H1 (cell line): ENCODE measurements at regions not wholly inside any gene's neighbourhood (a gene's known extent, or its start where the extent isn't known, plus 50 kb on each side); places are given as distances from the start of the nearest gene placed in this dataset.

Experiments
- CTCF ChIA-PET: fragments of 300-600 bp; sonication (Branson Sonifier 250); formaldehyde crosslinking; loops from one replicate; lab custom pipeline; 2021; ENCODE audit not compliant: partially characterized antibody; lab: Charles Lee
- POLR2A ChIA-PET: fragments of 300-600 bp; sonication (Branson Sonifier 250); formaldehyde crosslinking; loops from one replicate; lab custom pipeline; 2021; ENCODE audit warnings: inconsistent platforms; ENCODE audit not compliant: partially characterized antibody; lab: Charles Lee
- DNase-seq, 2 experiments: peaks; one replicate each; pipeline versions ENCODE4 v3.0.0 to v3.0.0-alpha.2; 2010 to 2022; ENCODE audit warnings: low spot score in 2 of 2, low read depth in 1 of 2, mixed read lengths in 1 of 2
- FAIRE-seq: peaks from 2 replicates; lab custom pipeline; 2011; peaks lifted over from hg19 to GRCh38; lab: Jason Lieb, UNC
- H2AFZ ChIP-seq: 2 replicates; pipeline ENCODE4 v1.8.1; 2012; ENCODE audit warnings: low read length, inconsistent platforms
- H2AK5ac ChIP-seq: 2 replicates; pipeline ENCODE4 v1.6.1; 2013; ENCODE audit warnings: low read depth, low read length
- H2BK120ac ChIP-seq: replicated peaks from 2 replicates; pipeline ENCODE3; 2013; ENCODE audit warnings: low read depth, low read length, inconsistent platforms
- H2BK12ac ChIP-seq: 2 replicates; pipeline ENCODE4 v1.6.1; 2013; ENCODE audit warnings: low read depth, low read length
- H2BK15ac ChIP-seq: 2 replicates; pipeline ENCODE4 v1.6.1; 2013; ENCODE audit warnings: low read length
- H2BK20ac ChIP-seq: 2 replicates; pipeline ENCODE4 v1.6.1; 2013; ENCODE audit warnings: low read length
- H2BK5ac ChIP-seq: 2 replicates; pipeline ENCODE4 v1.6.1; 2013; ENCODE audit warnings: low read depth, low read length
- H3K14ac ChIP-seq: 2 replicates; pipeline ENCODE4 v1.6.1; 2013; ENCODE audit warnings: inconsistent platforms; ENCODE audit not compliant: insufficient read length
- H3K18ac ChIP-seq: 2 replicates; pipeline ENCODE4 v1.6.1; 2013; ENCODE audit warnings: low read length; ENCODE audit errors: extremely low read depth
- H3K23ac ChIP-seq: 2 replicates; pipeline ENCODE4 v1.6.1; 2013; ENCODE audit warnings: inconsistent platforms; ENCODE audit not compliant: insufficient read length
- H3K23me2 ChIP-seq: 2 replicates; pipeline ENCODE4 v1.6.1; 2013; ENCODE audit warnings: low read depth, low read length
- H3K27ac ChIP-seq: 2 replicates; pipeline ENCODE4 v1.6.1; 2011; ENCODE audit warnings: low read depth, low read length, inconsistent platforms
- H3K27me3 ChIP-seq, 4 experiments: replicated peaks in 1 of 4; 1 replicate in 1 of 4; 2 replicates in 3 of 4; pipeline versions ENCODE4 v1.6.1 to v1.8.1; 2011 to 2013; ENCODE audit warnings: low read length in 3 of 4, mild to moderate bottlenecking in 3 of 4, inconsistent platforms in 2 of 4, mixed read lengths in 2 of 4, moderate library complexity in 1 of 4; ENCODE audit not compliant: control insufficient read depth in 3 of 4, insufficient read depth in 3 of 4; ENCODE audit errors: extremely low read depth in 1 of 4
- H3K36me3 ChIP-seq, 4 experiments: 2 replicates each; pipeline versions ENCODE4 v1.6.1 to v1.8.1; 2011 to 2013; ENCODE audit warnings: mild to moderate bottlenecking in 4 of 4, low read length in 3 of 4, moderate library complexity in 2 of 4, control low read depth in 1 of 4, inconsistent platforms in 1 of 4; ENCODE audit not compliant: insufficient read depth in 4 of 4, control insufficient read depth in 2 of 4
- H3K4ac ChIP-seq: replicated peaks from 2 replicates; pipeline ENCODE3; 2013; ENCODE audit warnings: low read length, low read depth, mixed read lengths, inconsistent platforms; ENCODE audit not compliant: insufficient read length
- H3K4me1 ChIP-seq, 4 experiments: replicated peaks in 1 of 4; 1 replicate in 1 of 4; 2 replicates in 3 of 4; pipeline versions ENCODE4 v1.6.1 to v1.8.1; 2011 to 2013; ENCODE audit warnings: low read length in 3 of 4, inconsistent platforms in 2 of 4, mixed read lengths in 1 of 4; ENCODE audit not compliant: insufficient read depth in 4 of 4, control insufficient read depth in 3 of 4
- H3K4me2 ChIP-seq, 2 experiments: 2 replicates each; pipeline versions ENCODE4 v1.6.1 to v1.8.1; 2011 to 2013; ENCODE audit warnings: low read depth in 2 of 2, low read length in 2 of 2, control low read depth in 1 of 2, inconsistent platforms in 1 of 2, mild to moderate bottlenecking in 1 of 2; ENCODE audit not compliant: insufficient read depth in 1 of 2
- H3K4me3 ChIP-seq, 4 experiments: fragments of 200-600, 300-600 bp in 1 of 4; sonication (generic), shearing (Covaris generic), sonication (Bioruptor Twin) in 1 of 4; 2 replicates each; pipeline versions ENCODE4 v1.5.1 to v1.8.1; 2011 to 2016; ENCODE audit warnings: low read length in 4 of 4, low read depth in 3 of 4, control low read depth in 2 of 4, inconsistent platforms in 2 of 4, mild to moderate bottlenecking in 2 of 4, mixed read lengths in 1 of 4, moderate library complexity in 1 of 4; ENCODE audit not compliant: insufficient read depth in 2 of 4; ENCODE audit errors: extremely low read depth in 1 of 4
- H3K56ac ChIP-seq: replicated peaks from 2 replicates; pipeline ENCODE3; 2013; ENCODE audit warnings: low read depth, mild to moderate bottlenecking, mixed read lengths, low read length, inconsistent platforms; ENCODE audit not compliant: insufficient read length
- H3K79me1 ChIP-seq: 2 replicates; pipeline ENCODE4 v1.6.1; 2013; ENCODE audit warnings: low read depth, low read length, control low read depth
- H3K79me2 ChIP-seq, 2 experiments: 2 replicates each; pipeline versions ENCODE4 v1.6.1 to v1.8.1; 2012 to 2013; ENCODE audit warnings: low read length in 2 of 2, mild to moderate bottlenecking in 2 of 2, inconsistent platforms in 1 of 2; ENCODE audit not compliant: insufficient read depth in 2 of 2, control insufficient read depth in 1 of 2
- H3K9ac ChIP-seq, 4 experiments: replicated peaks in 1 of 4; 1 replicate in 1 of 4; 2 replicates in 3 of 4; pipeline versions ENCODE4 v1.6.1 to v1.8.1; 2011 to 2013; ENCODE audit warnings: low read depth in 3 of 4, low read length in 3 of 4, control low read depth in 2 of 4, mild to moderate bottlenecking in 2 of 4, moderate library complexity in 2 of 4, inconsistent platforms in 1 of 4; ENCODE audit errors: extremely low read depth in 1 of 4
- H3K9me3 ChIP-seq, 2 experiments: 2 replicates each; pipeline versions ENCODE4 v1.6.1 to v1.8.1; 2012 to 2013; ENCODE audit warnings: mild to moderate bottlenecking in 2 of 2, moderate library complexity in 2 of 2, control low read depth in 1 of 2, inconsistent platforms in 1 of 2, low read depth in 1 of 2, low read length in 1 of 2, mixed read lengths in 1 of 2; ENCODE audit not compliant: insufficient read depth in 2 of 2
- H4K20me1 ChIP-seq, 2 experiments: replicated peaks in 1 of 2; 2 replicates each; pipeline versions ENCODE3 to v1.8.1; 2011 to 2013; ENCODE audit warnings: inconsistent platforms in 2 of 2, low read length in 2 of 2, mild to moderate bottlenecking in 1 of 2; ENCODE audit not compliant: insufficient read depth in 2 of 2, control insufficient read depth in 1 of 2
- H4K5ac ChIP-seq: 2 replicates; pipeline ENCODE4 v1.6.1; 2013; ENCODE audit warnings: low read length, low read depth, mixed read lengths, inconsistent platforms; ENCODE audit not compliant: insufficient read length
- H4K8ac ChIP-seq: 2 replicates; pipeline ENCODE4 v1.8.0; 2013; ENCODE audit warnings: mild to moderate bottlenecking, moderate library complexity, low read length, inconsistent platforms; ENCODE audit not compliant: insufficient read depth; ENCODE audit errors: extremely low read depth
- H4K91ac ChIP-seq: replicated peaks from 2 replicates; pipeline ENCODE3; 2013; ENCODE audit warnings: low read length, mixed read lengths, inconsistent platforms; ENCODE audit not compliant: insufficient read length
- PHF8 ChIP-seq: fragments of 200-600 bp; sonication (generic); conservative IDR thresholded peaks from 2 replicates; pipeline ENCODE4 v1.7.1; 2012; ENCODE audit warnings: low read depth, mild to moderate bottlenecking, inconsistent platforms, low read length, moderate library complexity
- SIN3A ChIP-seq, 2 experiments: IDR thresholded peaks in 1 of 2; conservative IDR thresholded peaks in 1 of 2; 2 replicates each; pipeline ENCODE4 v1.6.1; 2011 to 2012; ENCODE audit warnings: low read length in 2 of 2, improper control_type of control experiment in 1 of 2, low read depth in 1 of 2, mild to moderate bottlenecking in 1 of 2
- TAF7 ChIP-seq: optimal IDR thresholded peaks from 2 replicates; pipeline ENCODE3; 2011; ENCODE audit warnings: low read depth, mild to moderate bottlenecking, inconsistent platforms, low read length, moderate library complexity, borderline replicate concordance
- WGBS, 2 experiments: shearing (Covaris generic) in 1 of 2; methylation state at CpG; one replicate each; pipeline versions ENCODE4 v1.1.6 to v1.1.7; 2013 to 2015; ENCODE audit warnings: low lambda C conversion rate in 2 of 2, mixed read lengths in 2 of 2, inconsistent platforms in 1 of 2, low coverage in 1 of 2, missing lambda C conversion rate in 1 of 2; ENCODE audit not compliant: insufficient replicate concordance in 2 of 2, insufficient coverage in 1 of 2, insufficient read length in 1 of 2; ENCODE audit errors: extremely low coverage in 1 of 2, missing lambda C conversion rate in 1 of 2; 5-methylcytosine and 5-hydroxymethylcytosine counted together

GRCh38 chr1:192945390-192946130 lies 113.6 kb downstream of the UCHL5 start:
- Histone ChIP-seq H3K4me3 (no peak overlapping the region), H2BK5ac (no peak overlapping the region), H3K18ac (no peak overlapping the region), H2BK12ac (no peak overlapping the region), H3K9ac (no peak overlapping the region), H3K36me3 (no peaks in the 10 kb centered on the region), H3K4me1 (no peaks in the 10 kb centered on the region), H3K79me2 (no peaks in the 10 kb centered on the region), H3K23ac (no peak overlapping the region), H3K14ac (no peak overlapping the region), H3K4me2 (no peak overlapping the region), H3K56ac (no peak overlapping the region), H4K8ac (no peak overlapping the region), H2BK20ac (no peak overlapping the region), H3K23me2 (no peaks in the 10 kb centered on the region; the same call in 1 of the 2 replicates), H3K27me3 (no peaks in the 10 kb centered on the region), H3K9me3 (no peaks in the 10 kb centered on the region), H2AK5ac (no peak overlapping the region), H2BK120ac (no peak overlapping the region), H2BK15ac (no peak overlapping the region), H3K4ac (no peak overlapping the region), H3K27ac (no peak overlapping the region), H4K91ac (no peak overlapping the region), H4K5ac (no peak overlapping the region), H3K79me1 (no peaks in the 10 kb centered on the region), H2AFZ (no peak overlapping the region), H4K20me1 (no peaks in the 10 kb centered on the region)
- ChIA-PET POLR2A (no interaction called here), CTCF (interaction anchor here (1.0 to 1.9 kb wide), 3 partner anchors 12 to 74 kb away, joined by 3 to 5 read pairs (median 3); no protein-coding TSS in a partner anchor)
- WGBS, 2 experiments = 89% methylated on average over 5 of the region's 5 CpGs; no CpG with 5 or more reads in 1 of the 2 experiments
- DNase-seq = no peak
- no peak for FAIRE-seq
- TF ChIP-seq SIN3A (conservative IDR thresholded peaks at IDR 0.05 in 1 of 2, IDR thresholded peaks at IDR 0.05 in 1 of 2; ENCODE audit: low read depth in 1 of 2, low read length in 2 of 2) (no peak), PHF8 (no peak), TAF7 (no peak)
